HepG2 (cell line): ENCODE measurements at regions not wholly inside any gene's neighbourhood (a gene's known extent, or its start where the extent isn't known, plus 50 kb on each side); places are given as distances from the start of the nearest gene placed in this dataset.

Experiments
- GABPB1 ChIP-seq: IDR thresholded peaks from 2 replicates; pipeline ENCODE4 v1.6.1; 2016; ENCODE audit warnings: mild to moderate bottlenecking, missing genetic modification reagents, moderate library complexity, missing compliant biosample characterization
- MATR3 ChIP-seq: sonication (generic); formaldehyde crosslinking; IDR thresholded peaks from 2 replicates; pipeline ENCODE4 v1.4.0; 2020; ENCODE audit warnings: missing genetic modification reagents
- NFYB ChIP-seq: sonication (generic); formaldehyde crosslinking; IDR thresholded peaks from 2 replicates; pipeline ENCODE4 v1.4.0; 2020; ENCODE audit warnings: missing genetic modification reagents
- TAF1 ChIP-seq: sonication (generic); formaldehyde crosslinking; IDR thresholded peaks from 2 replicates; pipeline ENCODE4 v1.4.0; 2020; ENCODE audit warnings: missing genetic modification reagents
- TMF1 ChIP-seq: sonication (generic); formaldehyde crosslinking; IDR thresholded peaks from 2 replicates; pipeline ENCODE4 v1.8.1; 2022; ENCODE audit warnings: low read depth, missing genetic modification reagents
- ZFP82 ChIP-seq: sonication (generic); formaldehyde crosslinking; IDR thresholded peaks from 2 replicates; pipeline ENCODE4 v1.5.1; 2020; ENCODE audit warnings: mild to moderate bottlenecking, missing genetic modification reagents, borderline replicate concordance
- ZFP90 ChIP-seq: sonication (generic); formaldehyde crosslinking; IDR thresholded peaks from 2 replicates; pipeline ENCODE4 v1.8.0; 2022; ENCODE audit warnings: missing genetic modification reagents, mild to moderate bottlenecking, inconsistent platforms, borderline replicate concordance
- ZNF136 ChIP-seq: sonication (generic); formaldehyde crosslinking; IDR thresholded peaks from 2 replicates; pipeline ENCODE4 v1.8.1; 2022; ENCODE audit warnings: low read depth, mild to moderate bottlenecking, moderate library complexity, missing genetic modification reagents
- TF ChIP-seq, protein P1 (sequence below): sonication (generic); formaldehyde crosslinking; IDR thresholded peaks from 2 replicates; pipeline ENCODE4 v1.4.0; 2020; ENCODE audit warnings: mild to moderate bottlenecking, low read depth, missing genetic modification reagents
- TF ChIP-seq, protein P2 (sequence below): sonication (generic); formaldehyde crosslinking; conservative IDR thresholded peaks from 2 replicates; pipeline ENCODE4 v1.4.0; 2020; ENCODE audit warnings: missing genetic modification reagents
- TF ChIP-seq, protein P3 (sequence below), 2 experiments: sonication (generic) in 1 of 2; formaldehyde crosslinking in 1 of 2; IDR thresholded peaks; 2 replicates each; pipeline versions ENCODE4 v1.6.1 to v1.9.0; 2014 to 2022; ENCODE audit warnings: antibody characterized with exemption in 1 of 2, borderline replicate concordance in 1 of 2, inconsistent platforms in 1 of 2, low read depth in 1 of 2, missing genetic modification reagents in 1 of 2

DNA sequence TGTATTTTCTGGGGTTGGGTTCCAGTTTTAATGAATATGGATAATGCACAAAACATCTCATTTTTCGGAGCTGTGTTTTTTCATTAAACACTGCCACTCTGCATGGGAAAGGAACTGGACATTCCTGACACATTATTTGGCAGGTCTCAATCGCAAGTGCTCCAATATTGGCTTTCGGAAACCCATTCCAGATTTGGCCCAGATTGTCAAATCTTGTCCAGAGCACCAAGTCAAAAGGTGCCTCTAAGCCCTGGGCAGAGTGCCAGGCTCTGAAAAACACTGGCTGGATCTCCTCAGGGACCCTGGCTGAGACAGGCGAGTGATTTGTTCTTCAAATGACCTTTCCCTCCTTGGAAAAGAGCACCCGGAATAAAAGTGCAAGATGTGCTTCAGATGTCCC lies 68.4 kb upstream of the MRPS6 start (continued):
- TF ChIP-seq ZFP90 (CRISPR knock-in tag) (no peak), TMF1 (CRISPR knock-in tag) (no peak), MATR3 (CRISPR knock-in tag) (no peak), NFYB (no peak), GABPB1 (CRISPR knock-in tag) (no peak), ZFP82 (CRISPR knock-in tag) (no peak), TAF1 (no peak), ZNF136 (no peak)
- TF ChIP-seq, protein P1, sequence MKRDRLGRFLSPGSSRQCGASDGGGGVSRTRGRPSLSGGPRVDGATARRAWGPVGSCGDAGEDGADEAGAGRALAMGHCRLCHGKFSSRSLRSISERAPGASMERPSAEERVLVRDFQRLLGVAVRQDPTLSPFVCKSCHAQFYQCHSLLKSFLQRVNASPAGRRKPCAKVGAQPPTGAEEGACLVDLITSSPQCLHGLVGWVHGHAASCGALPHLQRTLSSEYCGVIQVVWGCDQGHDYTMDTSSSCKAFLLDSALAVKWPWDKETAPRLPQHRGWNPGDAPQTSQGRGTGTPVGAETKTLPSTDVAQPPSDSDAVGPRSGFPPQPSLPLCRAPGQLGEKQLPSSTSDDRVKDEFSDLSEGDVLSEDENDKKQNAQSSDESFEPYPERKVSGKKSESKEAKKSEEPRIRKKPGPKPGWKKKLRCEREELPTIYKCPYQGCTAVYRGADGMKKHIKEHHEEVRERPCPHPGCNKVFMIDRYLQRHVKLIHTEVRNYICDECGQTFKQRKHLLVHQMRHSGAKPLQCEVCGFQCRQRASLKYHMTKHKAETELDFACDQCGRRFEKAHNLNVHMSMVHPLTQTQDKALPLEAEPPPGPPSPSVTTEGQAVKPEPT (CRISPR knock-in tag) = no peak
- TF ChIP-seq, protein P2, sequence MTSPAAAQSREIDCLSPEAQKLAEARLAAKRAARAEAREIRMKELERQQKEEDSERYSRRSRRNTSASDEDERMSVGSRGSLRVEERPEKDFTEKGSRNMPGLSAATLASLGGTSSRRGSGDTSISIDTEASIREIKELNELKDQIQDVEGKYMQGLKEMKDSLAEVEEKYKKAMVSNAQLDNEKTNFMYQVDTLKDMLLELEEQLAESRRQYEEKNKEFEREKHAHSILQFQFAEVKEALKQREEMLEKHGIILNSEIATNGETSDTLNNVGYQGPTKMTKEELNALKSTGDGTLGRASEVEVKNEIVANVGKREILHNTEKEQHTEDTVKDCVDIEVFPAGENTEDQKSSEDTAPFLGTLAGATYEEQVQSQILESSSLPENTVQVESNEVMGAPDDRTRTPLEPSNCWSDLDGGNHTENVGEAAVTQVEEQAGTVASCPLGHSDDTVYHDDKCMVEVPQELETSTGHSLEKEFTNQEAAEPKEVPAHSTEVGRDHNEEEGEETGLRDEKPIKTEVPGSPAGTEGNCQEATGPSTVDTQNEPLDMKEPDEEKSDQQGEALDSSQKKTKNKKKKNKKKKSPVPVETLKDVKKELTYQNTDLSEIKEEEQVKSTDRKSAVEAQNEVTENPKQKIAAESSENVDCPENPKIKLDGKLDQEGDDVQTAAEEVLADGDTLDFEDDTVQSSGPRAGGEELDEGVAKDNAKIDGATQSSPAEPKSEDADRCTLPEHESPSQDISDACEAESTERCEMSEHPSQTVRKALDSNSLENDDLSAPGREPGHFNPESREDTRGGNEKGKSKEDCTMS (CRISPR knock-in tag) = no peak
- TF ChIP-seq, protein P3, sequence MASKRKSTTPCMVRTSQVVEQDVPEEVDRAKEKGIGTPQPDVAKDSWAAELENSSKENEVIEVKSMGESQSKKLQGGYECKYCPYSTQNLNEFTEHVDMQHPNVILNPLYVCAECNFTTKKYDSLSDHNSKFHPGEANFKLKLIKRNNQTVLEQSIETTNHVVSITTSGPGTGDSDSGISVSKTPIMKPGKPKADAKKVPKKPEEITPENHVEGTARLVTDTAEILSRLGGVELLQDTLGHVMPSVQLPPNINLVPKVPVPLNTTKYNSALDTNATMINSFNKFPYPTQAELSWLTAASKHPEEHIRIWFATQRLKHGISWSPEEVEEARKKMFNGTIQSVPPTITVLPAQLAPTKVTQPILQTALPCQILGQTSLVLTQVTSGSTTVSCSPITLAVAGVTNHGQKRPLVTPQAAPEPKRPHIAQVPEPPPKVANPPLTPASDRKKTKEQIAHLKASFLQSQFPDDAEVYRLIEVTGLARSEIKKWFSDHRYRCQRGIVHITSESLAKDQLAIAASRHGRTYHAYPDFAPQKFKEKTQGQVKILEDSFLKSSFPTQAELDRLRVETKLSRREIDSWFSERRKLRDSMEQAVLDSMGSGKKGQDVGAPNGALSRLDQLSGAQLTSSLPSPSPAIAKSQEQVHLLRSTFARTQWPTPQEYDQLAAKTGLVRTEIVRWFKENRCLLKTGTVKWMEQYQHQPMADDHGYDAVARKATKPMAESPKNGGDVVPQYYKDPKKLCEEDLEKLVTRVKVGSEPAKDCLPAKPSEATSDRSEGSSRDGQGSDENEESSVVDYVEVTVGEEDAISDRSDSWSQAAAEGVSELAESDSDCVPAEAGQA (IDR thresholded peaks at IDR 0.05; ENCODE audit: low read depth) = no peak
- TF ChIP-seq, protein P3 (CRISPR knock-in tag; IDR thresholded peaks at IDR 0.05; ENCODE audit: borderline replicate concordance) = no peak
